ENCODE measurements at regions not wholly inside any gene's neighbourhood (a gene's known extent, or its start where the extent isn't known, plus 50 kb on each side); places are given as distances from the start of the nearest gene placed in this dataset.

DNA sequence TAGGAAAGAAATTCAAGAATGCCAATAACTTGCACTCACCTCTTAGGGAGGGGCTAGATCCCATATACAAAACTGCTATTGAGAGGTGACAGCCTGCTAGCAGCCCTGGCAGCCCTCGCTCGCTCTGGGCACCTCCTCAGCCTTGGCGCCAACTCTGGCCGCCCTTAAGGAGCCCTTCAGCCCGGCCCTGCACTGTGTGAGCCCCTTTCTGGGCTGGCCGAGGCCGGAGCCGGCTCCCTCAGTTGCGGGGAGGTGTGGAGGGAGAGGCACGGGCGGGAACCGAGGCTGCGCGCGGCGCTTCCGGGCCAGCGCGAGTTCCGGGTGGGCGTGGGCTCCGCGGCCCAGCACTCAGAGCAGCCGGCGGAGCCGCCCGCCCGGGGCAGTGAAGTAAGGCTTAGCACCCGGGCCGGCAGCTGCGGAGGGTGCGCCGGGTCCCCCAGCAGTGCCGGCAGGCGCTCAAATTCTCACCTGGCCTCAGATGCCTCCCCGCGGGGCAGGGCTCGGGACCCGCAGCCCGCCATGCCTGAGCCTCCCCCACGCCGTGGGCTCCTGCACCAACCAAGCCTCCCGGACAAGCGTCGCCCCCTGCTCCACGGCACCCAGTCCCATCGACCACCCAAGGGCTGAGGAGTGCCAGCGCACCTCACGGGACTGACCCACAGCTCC lies 329.9 kb downstream of the FAM181B start:
- Histone ChIP-seq H3K9me3 (ENCODE audit: control insufficient read depth in 4 of 4, low read length in 3 of 4) (no peaks in the 10 kb centered on the region), H3K36me3 (ENCODE audit: control insufficient read depth in 4 of 4, insufficient read depth in 3 of 4, low read depth in 1 of 4, low read length in 3 of 4) (no peaks in the 10 kb centered on the region), H3K27ac (ENCODE audit: low read depth in 1 of 2, low read length in 2 of 2) (no peak overlapping the region), H3K4me1 (ENCODE audit: control insufficient read depth in 4 of 4, insufficient read depth in 4 of 4, low read length in 3 of 4) (no peaks in the 10 kb centered on the region), H3K4me3 (ENCODE audit: low read depth in 1 of 3, low read length in 3 of 3) (no peak overlapping the region), H3K27me3 (ENCODE audit: control insufficient read depth in 4 of 4, insufficient read depth in 4 of 4, low read length in 3 of 4) (no peaks in the 10 kb centered on the region), H3K9ac (ENCODE audit: low read depth in 1 of 2, low read length in 2 of 2) (no peak overlapping the region)
- DNase-seq (ENCODE audit: low spot score), result no peak
- 96% methylated on average over 49 of the region's 49 CpGs for WGBS
- TF ChIP-seq, protein P1, sequence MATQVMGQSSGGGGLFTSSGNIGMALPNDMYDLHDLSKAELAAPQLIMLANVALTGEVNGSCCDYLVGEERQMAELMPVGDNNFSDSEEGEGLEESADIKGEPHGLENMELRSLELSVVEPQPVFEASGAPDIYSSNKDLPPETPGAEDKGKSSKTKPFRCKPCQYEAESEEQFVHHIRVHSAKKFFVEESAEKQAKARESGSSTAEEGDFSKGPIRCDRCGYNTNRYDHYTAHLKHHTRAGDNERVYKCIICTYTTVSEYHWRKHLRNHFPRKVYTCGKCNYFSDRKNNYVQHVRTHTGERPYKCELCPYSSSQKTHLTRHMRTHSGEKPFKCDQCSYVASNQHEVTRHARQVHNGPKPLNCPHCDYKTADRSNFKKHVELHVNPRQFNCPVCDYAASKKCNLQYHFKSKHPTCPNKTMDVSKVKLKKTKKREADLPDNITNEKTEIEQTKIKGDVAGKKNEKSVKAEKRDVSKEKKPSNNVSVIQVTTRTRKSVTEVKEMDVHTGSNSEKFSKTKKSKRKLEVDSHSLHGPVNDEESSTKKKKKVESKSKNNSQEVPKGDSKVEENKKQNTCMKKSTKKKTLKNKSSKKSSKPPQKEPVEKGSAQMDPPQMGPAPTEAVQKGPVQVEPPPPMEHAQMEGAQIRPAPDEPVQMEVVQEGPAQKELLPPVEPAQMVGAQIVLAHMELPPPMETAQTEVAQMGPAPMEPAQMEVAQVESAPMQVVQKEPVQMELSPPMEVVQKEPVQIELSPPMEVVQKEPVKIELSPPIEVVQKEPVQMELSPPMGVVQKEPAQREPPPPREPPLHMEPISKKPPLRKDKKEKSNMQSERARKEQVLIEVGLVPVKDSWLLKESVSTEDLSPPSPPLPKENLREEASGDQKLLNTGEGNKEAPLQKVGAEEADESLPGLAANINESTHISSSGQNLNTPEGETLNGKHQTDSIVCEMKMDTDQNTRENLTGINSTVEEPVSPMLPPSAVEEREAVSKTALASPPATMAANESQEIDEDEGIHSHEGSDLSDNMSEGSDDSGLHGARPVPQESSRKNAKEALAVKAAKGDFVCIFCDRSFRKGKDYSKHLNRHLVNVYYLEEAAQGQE (IDR thresholded peaks at IDR 0.05), result no peak
- no peak for TF ChIP-seq HNF4G (IDR thresholded peaks at IDR 0.05)
- TF ChIP-seq FOXA2 (IDR thresholded peaks at IDR 0.05), result no peak
- TF ChIP-seq JUND (IDR thresholded peaks at IDR 0.05), result no peak
- TF ChIP-seq RXRA (IDR thresholded peaks at IDR 0.05), result no peak
- TF ChIP-seq ATF3 (IDR thresholded peaks at IDR 0.05), result no peak
- TF ChIP-seq, protein P2, sequence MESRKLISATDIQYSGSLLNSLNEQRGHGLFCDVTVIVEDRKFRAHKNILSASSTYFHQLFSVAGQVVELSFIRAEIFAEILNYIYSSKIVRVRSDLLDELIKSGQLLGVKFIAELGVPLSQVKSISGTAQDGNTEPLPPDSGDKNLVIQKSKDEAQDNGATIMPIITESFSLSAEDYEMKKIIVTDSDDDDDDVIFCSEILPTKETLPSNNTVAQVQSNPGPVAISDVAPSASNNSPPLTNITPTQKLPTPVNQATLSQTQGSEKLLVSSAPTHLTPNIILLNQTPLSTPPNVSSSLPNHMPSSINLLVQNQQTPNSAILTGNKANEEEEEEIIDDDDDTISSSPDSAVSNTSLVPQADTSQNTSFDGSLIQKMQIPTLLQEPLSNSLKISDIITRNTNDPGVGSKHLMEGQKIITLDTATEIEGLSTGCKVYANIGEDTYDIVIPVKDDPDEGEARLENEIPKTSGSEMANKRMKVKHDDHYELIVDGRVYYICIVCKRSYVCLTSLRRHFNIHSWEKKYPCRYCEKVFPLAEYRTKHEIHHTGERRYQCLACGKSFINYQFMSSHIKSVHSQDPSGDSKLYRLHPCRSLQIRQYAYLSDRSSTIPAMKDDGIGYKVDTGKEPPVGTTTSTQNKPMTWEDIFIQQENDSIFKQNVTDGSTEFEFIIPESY (IDR thresholded peaks at IDR 0.05), result no peak
- no peak for TF ChIP-seq GABPA (IDR thresholded peaks at IDR 0.05 in 1 of 2, conservative IDR thresholded peaks at IDR 0.05 in 1 of 2)
- no peak for TF ChIP-seq FOXA1 (IDR thresholded peaks at IDR 0.05)
- TF ChIP-seq HNF4A (conservative IDR thresholded peaks at IDR 0.05), result no peak
- TF ChIP-seq SP1 (IDR thresholded peaks at IDR 0.05), result no peak
- TF ChIP-seq NR2F2 (IDR thresholded peaks at IDR 0.05), result no peak
- TF ChIP-seq, protein P3, sequence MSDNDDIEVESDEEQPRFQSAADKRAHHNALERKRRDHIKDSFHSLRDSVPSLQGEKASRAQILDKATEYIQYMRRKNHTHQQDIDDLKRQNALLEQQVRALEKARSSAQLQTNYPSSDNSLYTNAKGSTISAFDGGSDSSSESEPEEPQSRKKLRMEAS (IDR thresholded peaks at IDR 0.05), result no peak
- TF ChIP-seq RAD21 (IDR thresholded peaks at IDR 0.05), result no peak
- TF ChIP-seq EGR1 (IDR thresholded peaks at IDR 0.05; ENCODE audit: low read depth in 2 of 2), result no peak

GRCh38 chr11:82398300-82398815 lies 335.3 kb downstream of the FAM181B start:
- Histone ChIP-seq H3K9me3 (ENCODE audit: control insufficient read depth in 4 of 4, low read length in 3 of 4) (no peaks in the 10 kb centered on the region), H3K4me1 (ENCODE audit: control insufficient read depth in 4 of 4, insufficient read depth in 4 of 4, low read length in 3 of 4) (no peaks in the 10 kb centered on the region), H3K4me3 (ENCODE audit: low read depth in 1 of 3, low read length in 3 of 3) (no peak overlapping the region), H3K27ac (ENCODE audit: low read depth in 1 of 2, low read length in 2 of 2) (no peak overlapping the region), H3K9ac (ENCODE audit: low read depth in 1 of 2, low read length in 2 of 2) (no peak overlapping the region), H3K36me3 (ENCODE audit: control insufficient read depth in 4 of 4, insufficient read depth in 3 of 4, low read depth in 1 of 4, low read length in 3 of 4) (no peaks in the 10 kb centered on the region), H3K27me3 (ENCODE audit: control insufficient read depth in 4 of 4, insufficient read depth in 4 of 4, low read length in 3 of 4) (no peaks in the 10 kb centered on the region)
- DNase-seq (ENCODE audit: low spot score), result no peak
- 39% methylated on average over 4 of the region's 4 CpGs for WGBS
- TF ChIP-seq JUND (IDR thresholded peaks at IDR 0.05), result no peak
- TF ChIP-seq HNF4G (IDR thresholded peaks at IDR 0.05), result no peak
- TF ChIP-seq TAF1 (conservative IDR thresholded peaks at IDR 0.05), result no peak
- TF ChIP-seq SP1 (IDR thresholded peaks at IDR 0.05), result no peak
- no peak for TF ChIP-seq NR2F2 (IDR thresholded peaks at IDR 0.05)
- no peak for TF ChIP-seq FOXA1 (IDR thresholded peaks at IDR 0.05)
- no peak for TF ChIP-seq EGR1 (IDR thresholded peaks at IDR 0.05; ENCODE audit: low read depth in 2 of 2)
- no peak for TF ChIP-seq RAD21 (IDR thresholded peaks at IDR 0.05)
- no peak for TF ChIP-seq CTCF (IDR thresholded peaks at IDR 0.05; ENCODE audit: low read depth, low read length, missing input control)
- TF ChIP-seq, protein P3 (IDR thresholded peaks at IDR 0.05), result no peak
- TF ChIP-seq HNF4A (conservative IDR thresholded peaks at IDR 0.05), result no peak
- no peak for TF ChIP-seq FOXA2 (IDR thresholded peaks at IDR 0.05)
- no peak for TF ChIP-seq RXRA (IDR thresholded peaks at IDR 0.05)
- TF ChIP-seq, protein P1 (IDR thresholded peaks at IDR 0.05), result no peak

Data from liver (tissue), 8 donors.